ENCODE measurements at regions not wholly inside any gene's neighbourhood (a gene's known extent, or its start where the extent isn't known, plus 50 kb on each side); places are given as distances from the start of the nearest gene placed in this dataset.
"Not testable (repeated sequence)": the region's sequence is repeated elsewhere in the genome, so short reads cannot be mapped to it uniquely, and the experiment has no call there.

DNA sequence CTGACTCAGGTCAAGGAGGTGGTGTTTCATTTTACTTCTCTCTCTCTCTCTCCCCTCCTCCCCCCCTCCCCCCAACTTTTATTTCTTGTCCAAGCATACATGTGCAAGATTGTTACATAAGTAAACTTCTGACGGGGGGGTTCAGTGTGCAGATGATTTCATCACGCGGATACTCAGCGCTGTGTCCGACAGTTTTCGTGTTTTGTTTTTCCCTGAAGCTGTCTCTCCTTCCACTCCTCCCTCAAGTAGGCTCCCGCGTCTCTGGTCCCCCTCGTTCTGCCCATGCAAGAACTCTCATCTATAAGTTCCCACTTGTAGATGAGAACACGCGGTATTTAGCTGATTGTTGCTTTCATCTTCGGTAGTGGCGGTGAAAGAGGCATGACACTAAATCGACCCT lies 111.0 kb upstream of the ANKRD30BL start:
- no peak for DNase-seq

DNA sequence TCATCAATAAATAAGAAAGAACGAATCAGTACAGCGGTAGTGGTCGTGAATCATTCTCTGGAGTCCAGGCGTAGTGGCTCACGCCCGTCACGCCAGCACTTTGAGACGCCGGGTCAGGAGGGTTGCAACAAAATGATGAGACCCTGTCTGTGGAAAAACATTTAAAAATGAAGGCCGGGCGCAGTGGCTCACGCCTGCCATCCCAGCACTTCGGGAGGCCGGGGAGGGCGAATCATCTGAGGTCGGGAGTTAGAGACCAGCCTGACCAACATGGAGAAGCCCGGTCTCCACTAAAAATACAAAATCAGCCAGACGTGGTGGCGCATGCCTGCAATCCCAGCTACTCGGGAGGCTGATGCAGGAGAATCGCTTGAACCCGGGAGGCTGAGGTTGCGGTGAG lies 111.8 kb upstream of the ANKRD30BL start:
- not testable (repeated sequence) for DNase-seq

DNA sequence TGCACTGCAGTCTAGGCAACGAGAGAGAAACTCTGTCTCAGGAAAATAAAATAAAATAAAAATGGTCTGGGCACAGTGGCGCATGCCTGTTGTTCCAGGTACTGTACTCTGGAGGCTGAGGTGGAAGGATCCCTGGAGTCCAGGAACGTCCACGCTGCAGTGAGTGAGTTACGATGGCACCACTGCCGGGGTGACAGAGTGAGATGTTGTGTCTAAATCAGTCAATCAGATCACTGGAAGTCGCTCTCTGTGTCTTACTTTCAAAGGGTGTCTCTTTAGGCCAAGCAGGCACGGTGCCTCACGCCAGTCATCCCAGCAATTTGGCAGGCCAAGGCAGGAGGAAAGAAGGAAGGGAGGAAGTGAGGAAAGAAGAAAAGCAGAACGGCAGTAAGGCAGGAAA lies 112.2 kb upstream of the ANKRD30BL start:
- no peak for DNase-seq

DNA sequence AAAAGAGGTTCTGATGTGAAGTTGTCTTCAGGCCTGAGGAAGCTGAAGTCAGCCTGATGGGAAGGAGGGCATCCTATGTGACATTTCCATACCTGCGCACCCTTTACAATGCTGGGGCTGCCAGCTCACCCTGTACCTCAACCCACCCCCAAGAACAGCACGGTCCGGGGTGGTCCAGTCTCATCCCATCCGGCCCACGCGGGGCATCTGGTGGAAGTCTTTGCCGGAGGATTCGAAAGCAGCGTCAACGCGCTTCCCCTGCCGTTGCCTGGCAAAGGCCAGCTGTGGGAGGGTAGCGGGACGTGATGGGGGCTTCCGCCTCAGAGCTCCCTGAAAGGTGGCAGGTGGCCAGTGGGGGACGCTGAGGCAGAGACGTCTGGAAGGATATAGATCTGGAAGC lies 113.6 kb upstream of the ANKRD30BL start:
- no peak for DNase-seq

DNA sequence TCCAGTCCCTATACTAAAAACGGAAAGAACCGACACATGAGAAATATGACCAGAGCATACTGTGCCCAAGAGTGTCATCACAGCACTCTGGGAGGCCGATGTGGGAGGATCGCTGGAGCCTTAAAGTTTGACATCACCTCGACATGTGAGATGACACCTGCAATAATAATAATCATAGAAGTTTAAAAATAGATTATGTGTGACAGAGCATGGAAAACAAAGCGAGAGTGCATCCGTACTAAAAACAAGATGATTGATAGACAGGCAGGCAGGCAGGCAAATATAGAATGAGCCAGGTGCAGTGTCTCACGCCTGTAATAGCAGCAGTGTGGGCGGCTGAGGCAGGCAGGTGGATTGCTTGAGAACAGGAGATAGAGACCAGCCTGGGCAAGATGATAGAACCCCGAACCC lies 114.8 kb upstream of the ANKRD30BL start:
- no peak for DNase-seq

DNA sequence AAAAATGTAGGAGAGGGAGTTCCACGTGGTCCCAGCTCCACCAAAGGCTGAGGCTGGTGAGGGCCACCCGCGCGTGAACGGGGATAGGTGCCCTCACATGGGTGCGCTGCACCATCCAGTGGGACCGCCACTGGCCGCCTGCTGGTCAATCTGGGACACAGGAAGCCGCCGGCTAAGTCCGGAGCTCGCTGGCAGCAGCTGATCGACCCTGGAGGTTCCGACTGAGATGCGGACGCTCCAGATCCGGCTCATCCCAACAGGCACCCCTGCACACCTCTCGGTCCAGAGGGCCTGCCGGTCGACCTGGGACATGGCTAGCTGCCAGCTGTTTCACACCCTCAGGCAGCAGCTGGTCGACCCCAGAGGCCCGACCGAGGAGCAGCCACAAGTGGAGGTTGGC lies 116.5 kb upstream of the ANKRD30BL start:
- no peak for DNase-seq

DNA sequence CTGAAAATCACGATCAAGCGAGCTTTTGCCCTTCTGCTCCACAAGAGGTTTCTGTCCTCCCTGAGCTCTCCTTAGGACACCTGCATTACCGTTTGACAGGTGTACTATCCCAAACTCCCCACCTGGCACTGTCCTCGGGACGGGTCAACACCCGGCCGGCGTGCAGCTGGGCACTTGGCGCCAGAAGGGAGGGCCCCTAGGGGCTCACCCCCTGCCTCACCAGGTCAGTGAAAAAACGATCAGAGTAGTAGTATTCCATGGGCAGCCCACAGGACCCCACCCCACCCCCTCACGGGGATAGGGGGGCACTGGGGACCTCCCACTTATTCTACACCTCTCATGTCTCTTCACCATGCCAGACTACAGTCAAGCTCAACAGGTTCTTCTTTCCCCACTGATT lies 117.6 kb upstream of the ANKRD30BL start:
- DNase-seq = no peak

DNA sequence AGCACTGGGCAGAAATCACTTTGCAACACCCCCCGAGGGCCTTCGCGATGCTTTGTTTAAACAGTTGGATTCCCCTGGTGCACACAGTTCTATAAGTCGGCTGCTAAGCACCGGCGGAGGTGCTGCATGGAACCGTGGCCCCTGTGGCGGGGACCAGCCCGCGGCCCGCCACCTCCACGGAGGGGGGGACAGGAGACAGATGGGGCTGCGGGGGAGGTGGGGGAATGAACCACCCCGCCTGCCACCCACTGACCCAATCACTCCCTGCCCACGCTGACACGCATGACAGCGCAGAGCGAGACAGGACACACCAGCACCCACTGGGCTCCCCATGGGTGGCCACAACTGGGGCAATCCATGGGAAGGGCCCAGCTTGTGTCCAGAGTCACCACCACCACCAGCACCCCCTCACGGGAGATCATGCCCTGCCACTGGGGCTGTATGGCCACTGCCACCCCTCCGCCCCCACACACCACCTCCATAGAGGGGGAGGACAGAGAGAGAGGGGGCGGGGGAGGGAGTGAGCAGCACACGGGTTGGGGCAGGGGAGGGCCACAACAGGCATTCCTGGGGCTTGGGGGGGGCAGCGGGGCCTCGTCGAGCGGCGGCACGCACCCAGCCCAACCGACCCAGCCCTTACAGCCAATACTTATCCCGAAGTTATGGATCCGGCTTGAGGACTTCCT lies 118.3 kb upstream of the ANKRD30BL start:
- DNase-seq = no peak

DNA sequence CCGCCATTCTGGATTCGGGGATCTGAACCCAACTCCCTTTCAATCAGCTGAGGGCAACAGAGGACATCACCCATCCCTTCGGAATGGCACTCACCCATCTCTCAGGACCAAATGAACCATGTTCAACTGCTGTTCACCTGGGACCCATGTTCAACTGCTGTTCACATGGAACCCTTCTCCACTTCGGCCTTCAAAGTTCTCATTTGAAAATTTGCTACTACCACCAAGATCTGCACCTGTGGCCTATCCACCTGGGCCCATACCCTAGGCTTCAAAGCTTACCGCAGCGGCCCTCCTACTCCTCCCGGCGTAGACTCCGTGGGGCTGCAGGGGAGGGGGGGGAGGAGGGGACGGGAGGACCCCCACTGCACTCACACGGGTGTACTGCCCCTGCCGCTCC lies 119.2 kb upstream of the ANKRD30BL start:
- DNase-seq = no peak

DNA sequence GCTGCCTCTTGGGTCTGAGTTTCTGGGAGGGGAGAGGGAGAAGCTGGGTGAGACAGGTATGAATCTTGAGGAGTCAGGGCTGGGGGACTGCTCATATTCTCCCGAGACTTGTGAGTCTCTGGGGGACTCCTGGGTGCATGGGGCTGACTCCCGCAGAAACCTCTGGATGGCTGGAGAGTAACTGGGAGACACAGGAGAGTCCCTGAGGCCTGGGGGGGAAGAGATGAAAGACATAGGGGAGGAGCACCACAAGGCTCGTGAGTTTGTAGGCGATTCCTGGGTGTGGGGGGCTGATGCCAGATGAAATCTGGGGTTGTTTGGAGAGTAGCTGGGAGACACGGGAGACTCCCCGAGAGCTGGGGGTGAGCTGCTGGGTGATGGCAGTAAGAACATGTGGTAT lies 120.4 kb upstream of the ANKRD30BL start:
- not testable (repeated sequence) for DNase-seq

DNA sequence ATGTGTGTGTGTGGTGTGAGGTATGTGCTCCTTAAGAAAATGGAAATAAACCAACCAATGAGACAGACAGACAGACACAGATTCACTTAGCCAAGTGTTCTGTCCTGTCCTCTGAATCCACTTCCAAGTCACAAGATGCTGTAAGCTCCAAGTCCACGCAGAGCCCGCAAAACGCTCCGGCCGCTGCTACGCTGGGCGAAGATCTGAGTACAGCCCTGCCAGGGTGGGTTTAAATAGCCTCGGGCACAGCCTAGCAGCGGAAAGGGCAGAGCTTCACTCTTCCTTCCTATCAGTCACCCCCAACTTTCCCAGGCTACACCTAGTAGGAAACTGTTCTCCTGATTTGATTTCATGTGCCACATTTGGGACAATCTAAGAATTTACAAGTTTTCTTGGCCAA lies 121.2 kb upstream of the ANKRD30BL start:
- no peak for DNase-seq

DNA sequence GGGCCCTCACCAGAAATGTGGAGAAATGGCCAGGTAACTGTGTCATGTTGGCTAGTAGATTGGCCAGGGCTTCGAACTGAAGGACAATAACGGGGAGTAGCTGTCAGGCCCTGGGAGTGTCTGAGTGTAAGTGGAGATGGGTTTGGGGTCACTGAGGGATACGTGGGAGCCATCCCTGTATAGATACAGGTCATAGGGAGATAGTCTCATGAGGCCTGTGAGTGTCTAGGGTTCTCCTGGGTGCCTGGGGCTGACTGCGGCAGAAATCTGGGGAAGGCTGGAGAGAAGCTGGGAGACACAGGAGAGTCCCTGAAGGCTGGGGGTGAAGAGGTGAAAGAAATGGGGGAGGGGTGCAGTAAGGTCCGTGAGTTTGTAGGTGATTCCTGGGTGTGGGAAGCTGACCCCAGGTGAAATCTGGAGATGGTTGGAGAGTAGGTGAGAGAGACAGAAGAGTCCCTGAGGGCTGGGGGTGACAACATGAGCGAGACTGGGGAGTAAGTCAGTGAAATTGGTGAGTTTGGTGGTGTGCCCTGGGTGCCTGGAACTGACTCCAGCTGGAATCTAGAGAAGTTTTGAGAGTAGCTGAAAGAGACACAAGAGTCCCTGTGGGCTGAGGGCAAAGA lies 124.6 kb upstream of the ANKRD30BL start:
- not testable (repeated sequence) for DNase-seq

DNA sequence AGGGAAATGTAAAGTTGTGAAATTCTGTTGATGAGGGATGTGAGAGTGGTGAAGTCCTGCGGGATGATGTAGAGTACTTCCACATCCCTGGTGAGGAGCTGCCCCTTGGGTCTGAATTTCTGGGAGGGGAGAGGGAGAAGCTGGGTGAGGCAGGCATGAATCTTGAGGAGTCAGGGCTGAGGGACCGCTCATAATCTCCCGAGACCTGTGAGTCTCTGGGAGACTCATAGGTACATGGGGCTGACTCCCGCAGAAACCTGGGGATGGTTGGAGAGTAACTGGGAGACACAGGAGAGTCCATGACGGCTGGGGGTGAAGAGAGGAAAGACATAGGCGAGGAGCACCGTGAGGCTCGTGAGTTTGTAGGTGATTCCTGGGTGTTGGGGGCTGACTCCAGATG lies 126.2 kb upstream of the ANKRD30BL start:
- not testable (repeated sequence) for DNase-seq

DNA sequence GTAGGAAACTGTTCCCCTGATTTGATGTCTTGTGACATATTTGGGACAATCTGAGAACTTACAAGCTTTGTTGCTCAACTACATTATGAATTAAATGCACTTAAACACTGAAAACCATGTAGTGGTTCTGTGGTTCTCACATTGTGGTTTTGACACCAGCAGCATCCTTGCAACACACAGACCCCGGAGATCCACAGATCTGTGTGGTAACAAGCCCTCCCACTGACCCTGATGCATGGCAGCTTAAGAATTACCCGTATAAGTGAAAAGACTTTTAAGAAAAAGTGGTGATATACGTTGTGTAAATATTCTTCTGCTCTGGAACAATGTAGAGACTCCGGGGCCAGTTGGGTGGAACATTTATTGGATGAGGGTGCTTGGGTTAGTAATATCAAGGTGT lies 127.4 kb upstream of the ANKRD30BL start:
- DNase-seq = not testable (repeated sequence)

DNA sequence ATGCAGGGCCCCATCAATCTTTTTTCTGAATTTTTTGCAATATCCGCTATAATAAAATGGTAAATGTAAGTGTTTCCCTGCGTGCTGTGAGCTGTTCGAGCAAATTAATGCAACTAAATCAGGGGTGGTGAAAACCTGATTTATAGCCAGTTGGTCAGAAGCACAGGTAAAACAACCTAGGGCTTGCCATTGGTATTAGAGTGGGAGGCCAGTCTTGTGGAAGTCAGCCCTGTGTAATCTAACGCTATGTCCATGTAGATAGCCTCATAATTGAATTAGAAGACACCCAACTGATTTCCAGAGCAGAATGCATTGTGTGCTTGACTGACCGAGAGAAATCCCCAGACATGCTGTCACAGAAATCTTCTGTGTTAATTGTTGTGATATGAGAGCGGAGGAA lies 126.8 kb upstream of the GPR39 start:
- peak; percentile 20 for DNase-seq

DNA sequence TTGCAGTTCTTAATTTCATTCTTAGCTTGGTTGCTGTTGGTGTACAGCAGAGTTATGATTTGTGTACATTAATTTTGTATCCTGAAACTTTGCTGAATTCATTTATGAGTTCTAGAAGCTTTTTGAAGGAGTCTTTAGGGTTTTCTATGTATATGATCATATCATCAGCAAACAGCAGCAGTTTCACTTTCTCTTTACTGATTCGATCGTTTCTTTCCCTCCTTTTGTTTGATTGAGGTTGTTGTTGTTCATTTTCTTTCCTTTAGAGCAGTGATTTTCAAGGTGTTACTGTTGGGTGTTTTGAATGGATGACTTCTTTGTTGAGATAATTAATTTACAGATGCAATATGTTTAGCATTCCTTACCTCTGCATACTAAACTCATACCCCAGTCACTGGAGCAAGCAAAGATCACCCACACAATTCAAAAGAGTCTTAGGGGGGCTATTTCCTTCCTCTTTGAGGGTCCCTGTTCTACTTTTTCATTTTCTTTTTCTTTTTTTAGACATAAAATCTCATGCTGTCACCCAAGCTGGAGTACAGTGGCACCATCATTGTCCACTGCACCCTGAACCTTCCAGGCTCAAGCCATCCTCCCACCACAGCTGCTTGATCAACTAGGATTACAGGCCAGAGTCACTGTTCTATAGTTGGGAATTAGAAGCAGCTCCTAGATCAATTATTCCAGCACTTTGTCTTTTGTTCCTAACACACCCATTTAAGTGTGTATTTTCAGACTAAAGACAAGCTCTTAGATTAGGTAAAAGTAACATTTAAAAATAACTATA lies 115.8 kb upstream of the GPR39 start:
- DNase-seq = not testable (repeated sequence)

DNA sequence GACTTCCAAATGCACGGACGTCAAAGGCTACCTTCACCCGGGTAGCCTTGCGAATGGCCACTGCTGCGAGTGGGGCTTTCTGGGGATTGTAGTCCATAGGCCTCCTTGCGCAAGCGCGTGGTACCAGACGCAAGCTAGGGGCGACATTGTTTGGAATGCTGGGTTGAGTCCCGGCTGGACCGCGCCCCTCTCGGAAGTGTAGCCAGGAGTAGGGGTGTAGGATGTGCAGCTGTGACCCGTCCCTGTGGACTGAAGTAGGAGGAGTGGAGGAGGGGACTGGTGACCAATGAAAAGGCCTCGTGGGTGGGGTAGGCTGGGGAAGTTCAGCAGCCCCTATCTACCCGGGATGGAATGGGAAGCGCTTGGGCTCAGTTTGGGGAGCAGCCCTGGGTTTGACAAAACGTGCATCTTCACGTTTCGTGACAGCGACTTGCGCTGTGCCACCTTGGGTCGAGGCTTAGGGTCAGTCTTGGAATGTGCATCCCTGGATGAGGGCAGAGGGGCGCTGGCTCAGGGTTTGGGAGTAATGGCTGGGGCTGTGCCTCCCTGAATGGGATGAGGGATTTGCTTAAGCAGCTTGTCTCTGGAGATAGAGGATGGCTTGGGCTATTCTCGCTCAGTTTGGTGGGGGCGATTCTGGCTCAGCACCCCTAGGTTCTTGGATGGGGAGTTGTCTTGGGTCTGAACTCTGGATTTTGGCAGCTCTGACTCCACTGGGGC lies 111.8 kb upstream of the GPR39 start:
- peak; percentile 74 for DNase-seq

DNA sequence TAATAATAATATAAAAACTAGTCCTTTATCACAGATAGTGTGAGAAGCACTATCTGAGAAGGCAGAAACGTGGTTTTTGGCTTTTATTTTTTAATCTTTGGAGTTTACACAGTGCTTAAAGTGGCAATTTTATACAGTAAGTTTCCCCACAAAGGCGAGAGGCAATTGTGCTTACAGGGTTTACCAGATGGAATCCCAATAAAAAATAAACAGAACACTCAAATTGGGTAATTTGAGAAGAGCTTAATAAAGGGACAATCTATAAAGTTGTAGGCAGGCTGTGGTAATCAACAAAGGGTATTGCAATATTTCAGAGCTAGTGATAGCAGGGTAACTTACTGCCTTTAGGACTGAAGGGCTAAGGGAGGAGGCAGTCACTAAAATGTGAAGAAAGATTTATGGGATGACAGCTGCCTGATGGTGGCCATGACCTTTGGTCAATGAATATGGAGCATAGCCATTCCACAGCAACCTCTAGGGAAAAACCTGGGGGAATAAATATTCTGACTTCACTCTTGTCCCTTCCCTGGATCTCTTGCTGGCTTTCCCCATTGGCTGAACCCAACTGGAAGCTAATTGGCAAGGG lies 108.9 kb upstream of the GPR39 start:
- not testable (repeated sequence) for DNase-seq

DNA sequence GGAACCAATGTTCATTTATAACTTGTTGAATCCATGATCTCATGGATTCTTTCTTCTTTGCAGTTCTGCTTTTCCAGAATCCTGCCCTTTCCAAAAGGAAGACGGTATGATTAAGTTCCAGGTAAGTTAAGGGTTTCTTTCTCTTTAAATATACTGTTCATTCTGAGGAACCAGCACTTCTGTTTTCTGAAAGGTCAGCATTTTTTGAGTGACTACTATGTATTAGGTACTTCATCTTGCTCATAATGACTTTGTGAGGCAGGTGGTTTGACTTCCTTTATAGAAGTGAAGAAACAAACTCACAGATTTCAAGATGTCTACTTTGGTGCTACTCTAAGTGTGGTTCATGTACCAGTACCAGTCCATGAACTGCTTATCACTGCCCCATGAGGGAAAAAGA lies 107.4 kb upstream of the GPR39 start:
- DNase-seq = not testable (repeated sequence)

DNA sequence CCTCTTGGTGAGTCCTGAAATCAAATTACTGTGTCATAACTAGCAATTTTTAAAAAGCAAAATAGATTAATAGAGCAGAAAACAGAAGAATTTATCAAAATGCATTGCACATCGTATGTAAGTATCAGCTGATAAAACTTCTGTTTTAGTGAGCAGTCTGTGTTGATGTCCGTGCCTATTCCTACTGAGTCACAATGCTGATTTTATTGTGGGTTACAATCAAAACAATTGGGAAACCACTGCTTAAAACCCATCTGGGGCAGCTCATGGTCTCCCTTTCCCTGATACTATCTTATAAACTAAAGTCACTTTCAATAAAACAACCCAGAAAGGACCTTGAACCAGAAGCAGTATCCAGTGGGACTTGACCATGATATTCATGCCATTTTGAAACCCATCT lies 101.1 kb upstream of the GPR39 start:
- not testable (repeated sequence) for DNase-seq

DNA sequence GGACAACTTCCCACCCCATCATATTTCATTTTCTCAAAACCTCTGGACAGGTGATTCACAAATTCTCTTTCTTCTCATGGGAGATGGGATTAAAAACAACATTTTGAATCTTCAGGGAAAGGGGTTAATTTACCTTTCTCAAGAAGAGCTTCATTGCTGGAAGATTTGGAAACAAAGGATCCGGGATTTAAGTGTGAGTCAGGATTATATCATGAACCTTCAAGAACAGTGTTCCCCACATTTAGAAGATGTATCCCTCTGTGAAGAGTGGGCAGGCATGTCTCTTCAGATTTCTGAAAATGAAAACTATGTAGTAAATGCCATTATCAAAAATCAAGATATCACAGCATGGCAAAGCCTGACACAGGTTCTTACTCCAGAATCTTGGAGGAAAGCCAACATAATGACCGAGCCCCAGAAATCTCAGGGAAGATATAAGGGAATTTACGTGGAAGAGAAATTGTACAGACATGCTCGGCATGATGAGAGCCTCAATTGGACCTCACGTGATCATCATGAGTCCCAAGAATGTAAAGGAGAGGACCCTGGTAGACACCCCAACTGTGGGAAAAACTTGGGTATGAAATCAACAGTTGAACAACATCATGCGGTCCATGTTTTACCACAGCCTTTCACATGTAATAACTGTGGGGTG lies 99.5 kb upstream of the GPR39 start:
- DNase-seq = not testable (repeated sequence)
